CD14-positive monocyte (primary cell): ENCODE measurements at regions not wholly inside any gene's neighbourhood (a gene's known extent, or its start where the extent isn't known, plus 50 kb on each side); places are given as distances from the start of the nearest gene placed in this dataset.
"Not testable (repeated sequence)": the region's sequence is repeated elsewhere in the genome, so short reads cannot be mapped to it uniquely, and the experiment has no call there.

ENCODE experiments used
- DNase-seq, 3 donors: peaks; one replicate each; pipeline ENCODE4 v3.0.0-alpha.2; 2011 to 2022
- H2AFZ ChIP-seq: 2 replicates; pipeline ENCODE4 v1.6.0; 2012; ENCODE audit warnings: mild to moderate bottlenecking, low read depth, low read length, inconsistent platforms; ENCODE audit not compliant: insufficient read depth, poor library complexity, severe bottlenecking
- H3K27ac ChIP-seq, 2 donors: 1 replicate in 1 of 2; 2 replicates in 1 of 2; pipeline ENCODE4 v1.5.1; 2012 to 2013; ENCODE audit warnings: low read length in 2 of 2, control low read depth in 1 of 2, inconsistent platforms in 1 of 2, low read depth in 1 of 2, mild to moderate bottlenecking in 1 of 2
- H3K27me3 ChIP-seq, 2 donors: one replicate each; pipeline versions ENCODE4 v1.6.0 to v1.6.1; 2011 to 2013; ENCODE audit warnings: low read length in 2 of 2; ENCODE audit not compliant: control insufficient read depth in 2 of 2, insufficient read depth in 2 of 2
- H3K36me3 ChIP-seq, 2 donors: replicated peaks in 1 of 2; 1 replicate in 1 of 2; 2 replicates in 1 of 2; pipeline versions ENCODE4 v1.5.1 to v1.6.1; 2012 to 2013; ENCODE audit warnings: low read length in 2 of 2, control low read depth in 1 of 2, inconsistent platforms in 1 of 2, mild to moderate bottlenecking in 1 of 2; ENCODE audit not compliant: insufficient read depth in 2 of 2, control insufficient read depth in 1 of 2
- H3K4me1 ChIP-seq, 2 donors: 1 replicate in 1 of 2; 2 replicates in 1 of 2; pipeline versions ENCODE4 v1.5.1 to v1.6.1; 2012 to 2013; ENCODE audit warnings: low read length in 2 of 2, control low read depth in 1 of 2, inconsistent platforms in 1 of 2, mild to moderate bottlenecking in 1 of 2, moderate library complexity in 1 of 2; ENCODE audit not compliant: insufficient read depth in 2 of 2, control insufficient read depth in 1 of 2
- H3K4me2 ChIP-seq: replicated peaks from 2 replicates; pipeline ENCODE3; 2012; ENCODE audit warnings: low read length, moderate library complexity, mild to moderate bottlenecking; ENCODE audit not compliant: poor library complexity, severe bottlenecking; ENCODE audit errors: extremely low read depth
- H3K4me3 ChIP-seq, 3 experiments: fragments of 200-600 bp in 1 of 3; sonication (generic) in 1 of 3; replicated peaks in 1 of 3; 1 replicate in 2 of 3; 2 replicates in 1 of 3; pipeline ENCODE4 v1.5.1; 2011 to 2013; ENCODE audit warnings: low read length in 3 of 3, mild to moderate bottlenecking in 3 of 3, control low read depth in 2 of 3, low read depth in 2 of 3, inconsistent platforms in 1 of 3, moderate library complexity in 1 of 3
- H3K79me2 ChIP-seq: 2 replicates; pipeline ENCODE4 v1.6.0; 2012; ENCODE audit warnings: mild to moderate bottlenecking, control low read depth, inconsistent platforms, low read length, moderate library complexity; ENCODE audit not compliant: insufficient read depth
- H3K9ac ChIP-seq: 2 replicates; pipeline ENCODE4 v1.6.0; 2017; ENCODE audit warnings: low read length, mild to moderate bottlenecking; ENCODE audit not compliant: insufficient read depth, poor library complexity, severe bottlenecking
- H3K9me3 ChIP-seq, 2 donors: replicated peaks in 1 of 2; 1 replicate in 1 of 2; 2 replicates in 1 of 2; pipeline versions ENCODE4 v1.5.1 to v1.6.1; 2012 to 2013; ENCODE audit warnings: low read length in 2 of 2, control low read depth in 1 of 2; ENCODE audit not compliant: control insufficient read depth in 1 of 2, insufficient read depth in 1 of 2
- H4K20me1 ChIP-seq: 2 replicates; pipeline ENCODE4 v1.6.0; 2012; ENCODE audit warnings: mild to moderate bottlenecking, low read length, control low read depth, moderate library complexity; ENCODE audit not compliant: insufficient read depth
- H3K27ac Mint-ChIP-seq, 7 donors: one replicate each; pipeline ENCODE4 v1.8.0; 2020; ENCODE audit warnings: mild to moderate bottlenecking in 7 of 7, mixed read lengths in 7 of 7, moderate library complexity in 6 of 7, inconsistent platforms in 2 of 7
- H3K27me3 Mint-ChIP-seq, 3 donors: one replicate each; pipeline ENCODE4 v1.8.0; 2021 to 2022; ENCODE audit warnings: low read depth in 3 of 3, mild to moderate bottlenecking in 3 of 3, mixed read lengths in 3 of 3, moderate library complexity in 3 of 3, inconsistent platforms in 1 of 3
- H3K36me3 Mint-ChIP-seq, 2 donors: one replicate each; pipeline ENCODE4 v1.8.0; 2020; ENCODE audit warnings: mixed read lengths in 2 of 2, inconsistent platforms in 1 of 2, mild to moderate bottlenecking in 1 of 2
- H3K4me1 Mint-ChIP-seq: one replicate; pipeline ENCODE4 v1.8.0; 2020; ENCODE audit warnings: mild to moderate bottlenecking, mixed read lengths
- H3K4me3 Mint-ChIP-seq, 2 donors: one replicate each; pipeline ENCODE4 v1.8.0; 2020; ENCODE audit warnings: mild to moderate bottlenecking in 2 of 2, mixed read lengths in 2 of 2, moderate library complexity in 1 of 2
- H3K9me3 Mint-ChIP-seq, 7 donors: one replicate each; pipeline ENCODE4 v1.8.0; 2020 to 2022; ENCODE audit warnings: mixed read lengths in 7 of 7, mild to moderate bottlenecking in 6 of 7, moderate library complexity in 6 of 7, inconsistent platforms in 2 of 7
- WGBS: methylation state at CpG from one replicate; pipeline ENCODE4 v1.1.5; 2013; ENCODE audit warnings: missing lambda C conversion rate; ENCODE audit not compliant: insufficient coverage; 5-methylcytosine and 5-hydroxymethylcytosine counted together
- intact Hi-C, 2 donors: fragments of 100-400 bp; cut with micrococcal nuclease; formaldehyde crosslinking; loops; one replicate each; pipeline versions ENCODE4 v1.15.0 to v1.15.1; 2023

DNA sequence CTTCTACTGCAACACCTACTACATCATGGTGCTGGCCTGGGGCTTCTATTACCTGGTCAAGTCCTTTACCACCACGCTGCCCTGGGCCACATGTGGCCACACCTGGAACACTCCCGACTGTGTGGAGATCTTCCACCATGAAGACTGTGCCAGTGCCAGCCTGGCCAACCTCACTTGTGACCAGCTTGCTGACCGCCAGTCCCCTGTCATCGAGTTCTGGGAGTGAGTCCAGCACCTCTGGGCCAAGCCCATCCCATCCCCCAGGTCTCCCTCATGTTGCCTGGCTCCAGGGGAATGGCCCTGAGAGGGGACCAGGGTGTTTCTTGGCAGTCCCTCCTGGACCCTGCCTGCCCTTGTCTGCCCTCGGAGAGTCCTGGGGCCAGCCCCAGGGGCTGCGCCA, 519.4 kb downstream of the TP53TG3F start:
- H4K20me1 ChIP-seq, H3K4me1 Mint-ChIP-seq, H3K9me3 Mint-ChIP-seq, H3K4me1 ChIP-seq, H3K27me3 ChIP-seq, H3K4me3 ChIP-seq, intact Hi-C loops, H3K36me3 Mint-ChIP-seq, DNase-seq, H2AFZ ChIP-seq, H3K36me3 ChIP-seq, H3K27ac ChIP-seq, H3K4me3 Mint-ChIP-seq, H3K9ac ChIP-seq, H3K27ac Mint-ChIP-seq, H3K27me3 Mint-ChIP-seq, H3K4me2 ChIP-seq, H3K9me3 ChIP-seq, H3K79me2 ChIP-seq: not testable (repeated sequence)
- WGBS = no CpG with 5 or more reads among the region's 6 CpGs

DNA sequence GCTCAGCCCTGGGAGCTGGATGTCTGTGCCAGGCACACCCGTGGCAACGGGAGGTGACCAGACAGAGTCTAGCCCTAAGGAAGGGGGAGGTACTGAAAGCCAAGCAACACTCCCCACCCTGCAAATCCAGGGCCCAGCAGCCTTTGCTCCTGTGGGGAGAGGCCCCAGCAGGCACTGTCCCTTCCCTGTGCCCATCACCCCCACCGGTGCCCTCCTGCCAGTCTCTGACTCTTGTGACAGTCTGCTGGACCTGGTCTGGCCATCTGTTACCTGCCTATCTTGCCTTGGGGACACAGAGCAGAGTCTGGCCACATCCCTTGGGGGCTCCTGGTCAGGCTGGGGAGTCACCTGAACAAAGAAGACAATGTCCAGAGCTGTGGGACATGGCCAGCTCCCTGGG, 520.2 kb downstream of the TP53TG3F start:
- H3K9me3 ChIP-seq, H3K36me3 Mint-ChIP-seq, H3K4me2 ChIP-seq, H3K27me3 Mint-ChIP-seq, H3K36me3 ChIP-seq, H3K4me1 ChIP-seq, H3K79me2 ChIP-seq, H3K4me3 ChIP-seq, H3K27ac Mint-ChIP-seq, intact Hi-C loops, H3K27ac ChIP-seq, H4K20me1 ChIP-seq, H3K27me3 ChIP-seq, DNase-seq, H3K9ac ChIP-seq, H3K9me3 Mint-ChIP-seq, H3K4me3 Mint-ChIP-seq, H2AFZ ChIP-seq, H3K4me1 Mint-ChIP-seq: not testable (repeated sequence)
- WGBS = no CpG with 5 or more reads among the region's 3 CpGs

DNA sequence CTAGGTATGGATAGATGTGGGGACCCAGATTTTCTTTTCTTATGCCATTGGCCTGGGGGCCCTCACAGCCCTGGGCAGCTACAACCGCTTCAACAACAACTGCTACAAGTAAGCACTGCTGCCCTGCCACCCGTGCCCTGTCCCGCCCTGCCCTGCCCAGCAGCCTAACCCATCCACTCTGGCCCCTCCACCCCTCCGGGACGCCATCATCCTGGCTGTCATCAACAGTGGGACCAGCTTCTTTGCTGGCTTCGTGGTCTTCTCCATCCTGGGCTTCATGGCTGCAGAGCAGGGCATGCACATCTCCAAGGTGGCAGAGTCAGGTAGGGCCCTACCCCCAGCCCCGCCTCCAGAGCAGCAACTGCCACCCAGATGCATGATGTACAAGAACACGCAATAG, 521.3 kb downstream of the TP53TG3F start:
- H3K4me1 Mint-ChIP-seq, H3K27ac Mint-ChIP-seq, H3K27ac ChIP-seq, DNase-seq, H3K36me3 Mint-ChIP-seq, H3K9me3 Mint-ChIP-seq, H3K4me3 ChIP-seq, H2AFZ ChIP-seq, H3K27me3 ChIP-seq, H3K4me1 ChIP-seq, H3K9ac ChIP-seq, H3K27me3 Mint-ChIP-seq, H3K36me3 ChIP-seq, H4K20me1 ChIP-seq, H3K4me2 ChIP-seq, H3K9me3 ChIP-seq, H3K79me2 ChIP-seq, intact Hi-C loops, H3K4me3 Mint-ChIP-seq: not testable (repeated sequence)
- WGBS = no CpG with 5 or more reads among the region's 8 CpGs

- H3K36me3 Mint-ChIP-seq, H3K9me3 ChIP-seq, H3K27ac ChIP-seq, H3K4me1 Mint-ChIP-seq, H3K27me3 ChIP-seq, H3K27me3 Mint-ChIP-seq, H3K9ac ChIP-seq, H3K36me3 ChIP-seq, H3K4me3 ChIP-seq, H3K27ac Mint-ChIP-seq, H3K79me2 ChIP-seq, H3K4me1 ChIP-seq, H3K4me2 ChIP-seq, H3K4me3 Mint-ChIP-seq, intact Hi-C loops, H4K20me1 ChIP-seq, H3K9me3 Mint-ChIP-seq, DNase-seq, H2AFZ ChIP-seq: not testable (repeated sequence)
- WGBS = no CpG with 5 or more reads among the region's 5 CpGs
Measured at GRCh38 chr16:33984428-33984827, 525.0 kb downstream of the TP53TG3F start.

- H2AFZ ChIP-seq, H3K36me3 Mint-ChIP-seq, H3K4me3 ChIP-seq, DNase-seq, H3K9me3 ChIP-seq, H3K4me3 Mint-ChIP-seq, H3K4me2 ChIP-seq, H3K9me3 Mint-ChIP-seq, H3K4me1 ChIP-seq, H3K36me3 ChIP-seq, H4K20me1 ChIP-seq, H3K4me1 Mint-ChIP-seq, H3K27me3 Mint-ChIP-seq, H3K27me3 ChIP-seq, intact Hi-C loops, H3K27ac Mint-ChIP-seq, H3K9ac ChIP-seq, H3K79me2 ChIP-seq, H3K27ac ChIP-seq: not testable (repeated sequence)
- WGBS = no CpG with 5 or more reads among the region's 8 CpGs
Measured at GRCh38 chr16:33986521-33986920, 527.1 kb downstream of the TP53TG3F start.
